HEK293 (cell line): ENCODE measurements at regions not wholly inside any gene's neighbourhood (a gene's known extent, or its start where the extent isn't known, plus 50 kb on each side); places are given as distances from the start of the nearest gene placed in this dataset.

Experiments
- CTCF ChIA-PET: fragments of 350-600 bp; formaldehyde crosslinking; extraction: SDS; loops from one replicate; lab custom pipeline; 2021; ENCODE audit warnings: antibody characterized with exemption; lab: Yijun Ruan, JAX
- POLR2A ChIA-PET: fragments of 300-600 bp; formaldehyde crosslinking; extraction: SDS; loops from one replicate; lab custom pipeline; 2020; ENCODE audit warnings: antibody characterized with exemption, inconsistent platforms; lab: Yijun Ruan, JAX
- H3K27ac ChIP-seq: fragments of 200-500 bp; sonication (Bioruptor generic); 2 replicates; pipeline ENCODE4 v1.5.1; 2014; ENCODE audit warnings: low read depth, low read length, control low read depth, inconsistent platforms; ENCODE audit errors: extremely low read depth
- H3K36me3 ChIP-seq, 2 experiments: fragments of 200-500 bp in 1 of 2; sonication (Bioruptor generic) in 1 of 2; 1 replicate in 1 of 2; 2 replicates in 1 of 2; pipeline ENCODE4 v1.5.1; 2014 to 2017; ENCODE audit warnings: inconsistent platforms in 2 of 2, low read length in 2 of 2; ENCODE audit not compliant: control insufficient read depth in 2 of 2, insufficient read depth in 1 of 2
- H3K4me1 ChIP-seq: fragments of 200-500 bp; sonication (Bioruptor generic); 2 replicates; pipeline ENCODE4 v1.5.1; 2014; ENCODE audit warnings: mild to moderate bottlenecking, low read length, inconsistent platforms; ENCODE audit not compliant: control insufficient read depth, insufficient read depth
- H3K4me3 ChIP-seq: 2 replicates; pipeline ENCODE4 v1.5.1; 2011; ENCODE audit warnings: low read depth, mild to moderate bottlenecking, control low read depth, low read length, moderate library complexity
- H3K9me3 ChIP-seq: fragments of 200-500 bp; sonication (Bioruptor generic); 2 replicates; pipeline ENCODE4 v1.5.1; 2014; ENCODE audit warnings: low read depth, low read length, inconsistent platforms; ENCODE audit not compliant: control insufficient read depth, insufficient read depth
- BCL6B ChIP-seq: fragments of 450-650 bp; formaldehyde crosslinking; IDR thresholded peaks from 2 replicates; pipeline ENCODE4 v1.5.1; 2017; ENCODE audit warnings: missing biosample characterization, missing genetic modification characterization
- KLF10 ChIP-seq: fragments of 450-650 bp; IDR thresholded peaks from 2 replicates; pipeline ENCODE4 v1.5.1; 2018; ENCODE audit warnings: missing biosample characterization, mild to moderate bottlenecking, missing genetic modification characterization
- KLF16 ChIP-seq: fragments of 450-650 bp; formaldehyde crosslinking; IDR thresholded peaks from 2 replicates; pipeline ENCODE4 v1.5.1; 2017; ENCODE audit warnings: missing biosample characterization, missing genetic modification characterization
- PBX3 ChIP-seq: sonication (generic); formaldehyde crosslinking; IDR thresholded peaks from 2 replicates; pipeline ENCODE4 v1.8.1; 2022; ENCODE audit warnings: mild to moderate bottlenecking, moderate library complexity, missing genetic modification reagents
- PRDM2 ChIP-seq: fragments of 450-650 bp; formaldehyde crosslinking; IDR thresholded peaks from 2 replicates; pipeline ENCODE4 v1.5.1; 2016; ENCODE audit warnings: missing biosample characterization, missing genetic modification characterization, borderline replicate concordance
- ZBTB26 ChIP-seq: fragments of 450-650 bp; formaldehyde crosslinking; optimal IDR thresholded peaks from 2 replicates; pipeline ENCODE3; 2016; ENCODE audit warnings: missing biosample characterization, mild to moderate bottlenecking, missing genetic modification characterization
- ZNF174 ChIP-seq: fragments of 450-650 bp; formaldehyde crosslinking; IDR thresholded peaks from 2 replicates; pipeline ENCODE4 v1.5.0; 2017; ENCODE audit warnings: missing biosample characterization, mild to moderate bottlenecking, missing genetic modification characterization
- ZNF311 ChIP-seq: fragments of 450-650 bp; formaldehyde crosslinking; IDR thresholded peaks from 2 replicates; pipeline ENCODE4 v1.5.1; 2017; ENCODE audit warnings: missing biosample characterization, missing genetic modification characterization, borderline replicate concordance
- ZNF37A ChIP-seq: fragments of 450-650 bp; IDR thresholded peaks from 2 replicates; pipeline ENCODE4 v1.5.1; 2018; ENCODE audit warnings: missing biosample characterization, missing genetic modification characterization
- ZNF398 ChIP-seq: fragments of 450-650 bp; formaldehyde crosslinking; IDR thresholded peaks from 2 replicates; pipeline ENCODE4 v1.5.1; 2017; ENCODE audit warnings: missing biosample characterization, missing genetic modification characterization
- ZNF404 ChIP-seq: fragments of 450-650 bp; formaldehyde crosslinking; IDR thresholded peaks from 2 replicates; pipeline ENCODE4 v1.5.1; 2017; ENCODE audit warnings: missing biosample characterization, missing genetic modification characterization
- ZNF426 ChIP-seq: fragments of 450-650 bp; formaldehyde crosslinking; IDR thresholded peaks from 2 replicates; pipeline ENCODE4 v1.5.1; 2017; ENCODE audit warnings: missing biosample characterization, missing genetic modification characterization, mild to moderate bottlenecking, inconsistent platforms, moderate library complexity
- ZNF514 ChIP-seq: fragments of 450-650 bp; formaldehyde crosslinking; IDR thresholded peaks from 2 replicates; pipeline ENCODE4 v1.5.1; 2016; ENCODE audit warnings: missing biosample characterization, missing genetic modification characterization
- ZNF548 ChIP-seq: fragments of 450-650 bp; formaldehyde crosslinking; IDR thresholded peaks from 2 replicates; pipeline ENCODE4 v1.5.1; 2016; ENCODE audit warnings: missing biosample characterization, missing genetic modification characterization
- ZNF555 ChIP-seq: fragments of 450-650 bp; formaldehyde crosslinking; conservative IDR thresholded peaks from 2 replicates; pipeline ENCODE4 v1.5.1; 2017; ENCODE audit warnings: missing biosample characterization, mild to moderate bottlenecking, missing genetic modification characterization, inconsistent platforms
- ZNF560 ChIP-seq: fragments of 450-650 bp; formaldehyde crosslinking; IDR thresholded peaks from 2 replicates; pipeline ENCODE4 v1.5.1; 2017; ENCODE audit warnings: missing biosample characterization, missing genetic modification characterization, borderline replicate concordance
- ZNF580 ChIP-seq: fragments of 450-650 bp; formaldehyde crosslinking; IDR thresholded peaks from 2 replicates; pipeline ENCODE4 v1.5.1; 2016; ENCODE audit warnings: missing biosample characterization, missing genetic modification characterization
- ZNF624 ChIP-seq: fragments of 450-650 bp; formaldehyde crosslinking; IDR thresholded peaks from 2 replicates; pipeline ENCODE4 v1.5.1; 2017; ENCODE audit warnings: missing biosample characterization, missing genetic modification characterization
- ZNF660 ChIP-seq: fragments of 450-650 bp; IDR thresholded peaks from 2 replicates; pipeline ENCODE4 v1.5.1; 2018; ENCODE audit warnings: missing biosample characterization, mild to moderate bottlenecking, missing genetic modification characterization
- ZNF670 ChIP-seq: fragments of 450-650 bp; formaldehyde crosslinking; IDR thresholded peaks from 2 replicates; pipeline ENCODE4 v1.5.1; 2016; ENCODE audit warnings: missing biosample characterization, missing genetic modification characterization, low read depth
- ZNF677 ChIP-seq: fragments of 450-650 bp; IDR thresholded peaks from 2 replicates; pipeline ENCODE4 v1.5.0; 2018; ENCODE audit warnings: missing biosample characterization, mild to moderate bottlenecking, missing genetic modification characterization, moderate library complexity
- ZNF701 ChIP-seq: fragments of 450-650 bp; formaldehyde crosslinking; IDR thresholded peaks from 2 replicates; pipeline ENCODE4 v1.5.1; 2016; ENCODE audit warnings: missing biosample characterization, missing genetic modification characterization
- ZSCAN4 ChIP-seq: fragments of 450-650 bp; formaldehyde crosslinking; IDR thresholded peaks from 2 replicates; pipeline ENCODE4 v1.5.1; 2017; ENCODE audit warnings: missing biosample characterization, missing genetic modification characterization

GRCh38 chr2:60306267-60306861, 247.1 kb downstream of the BCL11A start:
- Histone ChIP-seq H3K9me3 (no peaks in the 10 kb centered on the region), H3K27ac (no peak overlapping the region), H3K36me3 (no peaks in the 10 kb centered on the region)
- POLR2A ChIA-PET = no interaction called here
- no peak for TF ChIP-seq ZNF670
- no peak for TF ChIP-seq ZSCAN4
- no peak for TF ChIP-seq ZNF660 (tag by site-specific recombination)
- TF ChIP-seq KLF10 (tag by site-specific recombination) = no peak
- no peak for TF ChIP-seq ZNF701 (tag by site-specific recombination)
- TF ChIP-seq ZNF426 = no peak
- TF ChIP-seq BCL6B (tag by site-specific recombination) = no peak
- no peak for TF ChIP-seq ZNF555 (tag by site-specific recombination)
- TF ChIP-seq ZNF174 (tag by site-specific recombination) = no peak
- TF ChIP-seq PBX3 (CRISPR knock-in tag) = no peak
- no peak for TF ChIP-seq ZNF514 (tag by site-specific recombination)
- no peak for TF ChIP-seq ZNF311 (tag by site-specific recombination)
- no peak for TF ChIP-seq ZNF580 (tag by site-specific recombination)
- no peak for TF ChIP-seq ZNF37A (tag by site-specific recombination)
- TF ChIP-seq ZNF398 = no peak
- no peak for TF ChIP-seq ZNF404
- no peak for TF ChIP-seq ZNF548 (tag by site-specific recombination)
- TF ChIP-seq ZBTB26 (tag by site-specific recombination) = no peak
- TF ChIP-seq, all 188 proteins: peak for 0
- CTCF ChIA-PET = no interaction called here
- Histone ChIP-seq H3K4me3 (no peak overlapping the region), H3K4me1 (no peaks in the 10 kb centered on the region)

- H3K27ac ChIP-seq = no peak overlapping the region
- CTCF ChIA-PET = interaction anchor here (0.6 to 1.3 kb wide), 3 partner anchors 17 to 719 kb away, joined by 3 to 4 read pairs (median 3); no protein-coding TSS in a partner anchor
- no peak for TF ChIP-seq KLF16 (tag by site-specific recombination)
- no peak for TF ChIP-seq PRDM2
- TF ChIP-seq ZNF677 (tag by site-specific recombination) = no peak
- TF ChIP-seq ZNF560 (tag by site-specific recombination) = no peak
- TF ChIP-seq ZNF624 (tag by site-specific recombination) = no peak
These were observed 249.8 kb downstream of the BCL11A start for GRCh38 chr2:60303680-60304079.

More at GRCh38 chr2:60303680-60304079, 249.8 kb downstream of the BCL11A start:
- H3K9me3 ChIP-seq = no peaks in the 10 kb centered on the region
- POLR2A ChIA-PET = no interaction called here
- H3K4me1 ChIP-seq = no peaks in the 10 kb centered on the region
- H3K4me3 ChIP-seq = no peak overlapping the region
- H3K36me3 ChIP-seq = no peaks in the 10 kb centered on the region
